GM23338 (cell line): ENCODE measurements at regions not wholly inside any gene's neighbourhood (a gene's known extent, or its start where the extent isn't known, plus 50 kb on each side); places are given as distances from the start of the nearest gene placed in this dataset.

Experiments used
- ATAC-seq: fragments of 200-7000 bp; cut with Tn5 transposase; 3 replicates; pipeline ENCODE4 v1.9.1; 2020
- DNase-seq: peaks from one replicate; pipeline ENCODE4 v3.0.0-alpha.2; 2015; ENCODE audit warnings: low spot score
- H2AFZ ChIP-seq: fragments of 200-600 bp; sonication (generic); 2 replicates; pipeline ENCODE4 v1.8.0; 2016; ENCODE audit warnings: antibody characterized with exemption, mild to moderate bottlenecking, moderate library complexity
- H3F3A ChIP-seq: fragments of 200-600 bp; sonication (generic); replicated peaks from 2 replicates; pipeline ENCODE4 v1.8.0; 2017; ENCODE audit warnings: antibody characterized with exemption, mixed run types, low read depth
- H3K27ac ChIP-seq: fragments of 200-600 bp; sonication (generic); 2 replicates; pipeline ENCODE4 v1.6.1; 2016; ENCODE audit warnings: low read depth
- H3K27me3 ChIP-seq: fragments of 200-600 bp; sonication (generic); 2 replicates; pipeline ENCODE4 v1.8.0; 2016; ENCODE audit warnings: mild to moderate bottlenecking, mixed run types, moderate library complexity; ENCODE audit not compliant: insufficient read depth
- H3K36me3 ChIP-seq: fragments of 200-600 bp; sonication (generic); 2 replicates; pipeline ENCODE4 v1.8.0; 2016; ENCODE audit warnings: mild to moderate bottlenecking; ENCODE audit not compliant: insufficient read depth
- H3K4me1 ChIP-seq: fragments of 200-600 bp; sonication (generic); 2 replicates; pipeline ENCODE4 v1.8.0; 2016; ENCODE audit warnings: mild to moderate bottlenecking, moderate library complexity; ENCODE audit not compliant: insufficient read depth
- H3K4me2 ChIP-seq: fragments of 200-600 bp; sonication (generic); 2 replicates; pipeline ENCODE4 v1.7.1; 2017; ENCODE audit warnings: mixed run types
- H3K4me3 ChIP-seq: fragments of 200-600 bp; sonication (generic); 2 replicates; pipeline ENCODE4 v1.6.1; 2016; ENCODE audit warnings: mixed run types
- H3K79me2 ChIP-seq: fragments of 200-600 bp; sonication (generic); replicated peaks from 2 replicates; pipeline ENCODE4 v1.8.0; 2017; ENCODE audit warnings: mild to moderate bottlenecking; ENCODE audit not compliant: insufficient read depth
- H3K9me2 ChIP-seq: fragments of 200-600 bp; sonication (generic); 2 replicates; pipeline ENCODE4 v1.8.0; 2017; ENCODE audit not compliant: insufficient read depth
- H4K20me1 ChIP-seq: fragments of 200-600 bp; sonication (generic); replicated peaks from 2 replicates; pipeline ENCODE4 v1.8.0; 2017; ENCODE audit warnings: mild to moderate bottlenecking; ENCODE audit not compliant: insufficient read depth
- H3K27ac Mint-ChIP-seq: 2 replicates; pipeline ENCODE4 v1.8.0; 2020; ENCODE audit warnings: inconsistent platforms, mild to moderate bottlenecking, moderate library complexity, mixed read lengths
- H3K27me3 Mint-ChIP-seq: 3 replicates; pipeline ENCODE4 v1.8.0; 2022; ENCODE audit warnings: low read depth, mild to moderate bottlenecking, moderate library complexity, mixed read lengths, inconsistent platforms; ENCODE audit not compliant: insufficient read depth, poor library complexity
- H3K36me3 Mint-ChIP-seq: 3 replicates; pipeline ENCODE4 v1.8.0; 2021; ENCODE audit warnings: low read depth, mild to moderate bottlenecking, inconsistent platforms, moderate library complexity, mixed read lengths
- H3K4me1 Mint-ChIP-seq: 3 replicates; pipeline ENCODE4 v1.8.0; 2020; ENCODE audit warnings: mild to moderate bottlenecking, inconsistent platforms, mixed read lengths
- H3K4me3 Mint-ChIP-seq: 3 replicates; pipeline ENCODE4 v1.8.0; 2021; ENCODE audit warnings: moderate library complexity, mild to moderate bottlenecking, inconsistent platforms, mixed read lengths
- H3K9me3 Mint-ChIP-seq: 3 replicates; pipeline ENCODE4 v1.8.0; 2020; ENCODE audit warnings: moderate library complexity, mild to moderate bottlenecking, inconsistent platforms, mixed read lengths
- EZH2phosphoT487 ChIP-seq: fragments of 200-600 bp; sonication (generic); IDR thresholded peaks from one replicate; pipeline ENCODE4 v1.8.1; 2018; ENCODE audit warnings: antibody characterized with exemption; ENCODE audit not compliant: unreplicated experiment
- JUNB ChIP-seq: IDR thresholded peaks from one replicate; pipeline ENCODE4 v1.6.1; 2016; ENCODE audit warnings: antibody characterized with exemption; ENCODE audit not compliant: unreplicated experiment
- NANOG ChIP-seq: IDR thresholded peaks from 2 replicates; pipeline ENCODE4 v1.6.1; 2016; ENCODE audit warnings: antibody characterized with exemption, borderline replicate concordance
- POLR2AphosphoS5 ChIP-seq: IDR thresholded peaks from 2 replicates; pipeline ENCODE4 v1.6.1; 2016; ENCODE audit warnings: antibody characterized with exemption, low read depth
- REST ChIP-seq: IDR thresholded peaks from one replicate; pipeline ENCODE4 v1.6.1; 2018; ENCODE audit warnings: antibody characterized with exemption; ENCODE audit not compliant: unreplicated experiment
- STAT1 ChIP-seq: IDR thresholded peaks from one replicate; pipeline ENCODE4 v1.6.1; 2016; ENCODE audit warnings: antibody characterized with exemption; ENCODE audit not compliant: unreplicated experiment
- ZNF114 ChIP-seq: fragments of 250-450 bp; sonication (Bioruptor Pico); IDR thresholded peaks from 2 replicates; pipeline ENCODE4 v1.5.0; 2020; ENCODE audit warnings: mild to moderate bottlenecking, moderate library complexity
- ZNF331 ChIP-seq: fragments of 250-450 bp; sonication (Bioruptor Pico); IDR thresholded peaks from 2 replicates; pipeline ENCODE4 v1.5.0; 2020; ENCODE audit warnings: low read depth, mild to moderate bottlenecking, moderate library complexity
- ZNF462 ChIP-seq: fragments of 250-450 bp; sonication (Bioruptor Pico); IDR thresholded peaks from 2 replicates; pipeline ENCODE4 v1.5.0; 2020; ENCODE audit warnings: mild to moderate bottlenecking, moderate library complexity
- TF ChIP-seq, protein P1 (sequence below), 2 experiments: fragments of 200-600 bp in 1 of 2; sonication (generic) in 1 of 2; conservative IDR thresholded peaks; 2 replicates each; pipeline versions ENCODE4 v1.5.1 to v1.6.1; 2016 to 2017; ENCODE audit warnings: antibody characterized with exemption in 2 of 2, low read depth in 2 of 2, mild to moderate bottlenecking in 2 of 2, moderate library complexity in 1 of 2
- TF ChIP-seq, protein P2 (sequence below): IDR thresholded peaks from 2 replicates; pipeline ENCODE4 v1.6.1; 2016; ENCODE audit warnings: antibody characterized with exemption

DNA sequence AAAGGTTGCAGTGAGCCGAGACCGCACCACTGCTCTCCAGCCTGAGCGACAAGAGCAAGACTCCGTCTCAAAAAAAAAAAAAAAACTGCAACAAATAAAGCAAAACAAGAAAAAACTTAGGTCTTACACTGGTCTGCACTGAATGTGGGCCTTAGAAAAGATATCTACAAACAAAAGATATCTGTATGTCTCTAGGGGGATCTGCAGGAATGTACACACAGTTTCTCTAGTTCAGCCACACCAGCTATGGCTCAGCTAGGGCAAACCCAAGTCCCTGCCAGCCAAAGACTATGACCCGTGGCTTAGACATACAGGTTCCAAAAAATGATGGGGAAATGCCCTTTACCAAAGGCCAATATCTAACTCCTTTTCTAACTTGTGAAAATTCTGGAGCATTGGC is 202.4 kb upstream of the KAZN start (continued):
- TF ChIP-seq, protein P1, sequence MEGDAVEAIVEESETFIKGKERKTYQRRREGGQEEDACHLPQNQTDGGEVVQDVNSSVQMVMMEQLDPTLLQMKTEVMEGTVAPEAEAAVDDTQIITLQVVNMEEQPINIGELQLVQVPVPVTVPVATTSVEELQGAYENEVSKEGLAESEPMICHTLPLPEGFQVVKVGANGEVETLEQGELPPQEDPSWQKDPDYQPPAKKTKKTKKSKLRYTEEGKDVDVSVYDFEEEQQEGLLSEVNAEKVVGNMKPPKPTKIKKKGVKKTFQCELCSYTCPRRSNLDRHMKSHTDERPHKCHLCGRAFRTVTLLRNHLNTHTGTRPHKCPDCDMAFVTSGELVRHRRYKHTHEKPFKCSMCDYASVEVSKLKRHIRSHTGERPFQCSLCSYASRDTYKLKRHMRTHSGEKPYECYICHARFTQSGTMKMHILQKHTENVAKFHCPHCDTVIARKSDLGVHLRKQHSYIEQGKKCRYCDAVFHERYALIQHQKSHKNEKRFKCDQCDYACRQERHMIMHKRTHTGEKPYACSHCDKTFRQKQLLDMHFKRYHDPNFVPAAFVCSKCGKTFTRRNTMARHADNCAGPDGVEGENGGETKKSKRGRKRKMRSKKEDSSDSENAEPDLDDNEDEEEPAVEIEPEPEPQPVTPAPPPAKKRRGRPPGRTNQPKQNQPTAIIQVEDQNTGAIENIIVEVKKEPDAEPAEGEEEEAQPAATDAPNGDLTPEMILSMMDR (conservative IDR thresholded peaks at IDR 0.05; ENCODE audit: low read depth in 2 of 2), result no peak
- TF ChIP-seq ZNF462 (CRISPR knock-in tag) (no peak), ZNF331 (no peak), ZNF114 (CRISPR knock-in tag) (no peak)

DNA sequence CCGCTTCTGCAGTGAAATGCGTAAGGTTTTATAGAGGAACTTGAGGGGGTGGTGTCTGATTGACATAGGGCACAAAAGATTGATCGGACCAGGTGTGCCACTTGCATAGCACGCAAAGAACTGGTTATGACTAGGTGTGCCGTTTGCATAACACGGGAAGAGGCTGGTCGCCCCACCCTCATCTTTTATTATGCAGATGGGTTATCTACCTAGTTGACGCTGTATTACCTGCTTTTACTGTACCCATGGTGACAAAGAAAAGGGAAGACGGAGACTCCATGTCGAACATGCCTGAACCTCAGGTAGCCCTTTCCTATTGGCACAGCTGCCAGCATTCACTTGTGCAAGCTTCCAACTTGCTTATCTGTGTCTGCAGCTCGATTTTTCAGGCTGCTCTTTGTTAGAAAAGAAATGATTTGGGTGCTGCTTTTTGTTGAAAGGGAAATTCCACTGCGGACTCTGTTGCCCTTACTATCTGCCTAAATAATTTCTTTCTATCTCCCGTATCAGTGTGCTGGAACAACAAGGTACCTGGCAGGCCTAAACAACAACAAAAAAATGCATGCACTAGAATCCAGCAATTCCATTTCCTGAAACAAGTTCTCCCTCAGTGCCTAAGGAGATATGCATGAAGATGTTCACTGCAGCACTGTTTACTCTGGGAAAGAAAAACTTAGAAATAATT is 194.4 kb upstream of the KAZN start:
- H3K9me2 ChIP-seq, result no peaks in the 10 kb centered on the region
- no peaks in the 10 kb centered on the region for H3K27me3 ChIP-seq
- H3K36me3 ChIP-seq, result no peaks in the 10 kb centered on the region
- H3K79me2 ChIP-seq, result no peaks in the 10 kb centered on the region
- peak; percentile 72 for ATAC-seq
- DNase-seq, result peak; percentile 67
- H3K4me3 ChIP-seq, result no peak overlapping the region; the same call in 1 of the 2 replicates
- Mint-ChIP-seq H3K27ac (no peak overlapping the region; the same call in 1 of the 2 replicates), H3K4me3 (no peak overlapping the region), H3K4me1 (peaks cover 24% of the 10 kb centered on the region), H3K36me3 (peaks cover 3% of the 10 kb centered on the region; the same call in 1 of the 3 replicates), H3K27me3 (no peaks in the 10 kb centered on the region), H3K9me3 (peaks cover 11% of the 10 kb centered on the region; the same call in 2 of the 3 replicates)
- H2AFZ ChIP-seq, result no peak overlapping the region
- H3K4me2 ChIP-seq, result peak overlapping the region; percentile 22
- no peaks in the 10 kb centered on the region for H4K20me1 ChIP-seq
- peak overlapping the region; percentile 93 for H3K27ac ChIP-seq
- no peaks in the 10 kb centered on the region for H3F3A ChIP-seq
- peaks cover 14% of the 10 kb centered on the region; the same call in 1 of the 2 replicates for H3K4me1 ChIP-seq
- TF ChIP-seq NANOG, result no peak
- TF ChIP-seq JUNB, result no peak
- TF ChIP-seq STAT1, result no peak
- no peak for TF ChIP-seq EZH2phosphoT487
- TF ChIP-seq POLR2AphosphoS5, result no peak
- TF ChIP-seq ZNF331, result no peak
- TF ChIP-seq REST, result no peak
- no peak for TF ChIP-seq ZNF114 (CRISPR knock-in tag)
- TF ChIP-seq, protein P2, sequence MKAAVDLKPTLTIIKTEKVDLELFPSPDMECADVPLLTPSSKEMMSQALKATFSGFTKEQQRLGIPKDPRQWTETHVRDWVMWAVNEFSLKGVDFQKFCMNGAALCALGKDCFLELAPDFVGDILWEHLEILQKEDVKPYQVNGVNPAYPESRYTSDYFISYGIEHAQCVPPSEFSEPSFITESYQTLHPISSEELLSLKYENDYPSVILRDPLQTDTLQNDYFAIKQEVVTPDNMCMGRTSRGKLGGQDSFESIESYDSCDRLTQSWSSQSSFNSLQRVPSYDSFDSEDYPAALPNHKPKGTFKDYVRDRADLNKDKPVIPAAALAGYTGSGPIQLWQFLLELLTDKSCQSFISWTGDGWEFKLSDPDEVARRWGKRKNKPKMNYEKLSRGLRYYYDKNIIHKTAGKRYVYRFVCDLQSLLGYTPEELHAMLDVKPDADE, result no peak
